ENCODE measurements at regions not wholly inside any gene's neighbourhood (a gene's known extent, or its start where the extent isn't known, plus 50 kb on each side); places are given as distances from the start of the nearest gene placed in this dataset.
"Not testable (repeated sequence)": the region's sequence is repeated elsewhere in the genome, so short reads cannot be mapped to it uniquely, and the experiment has no call there.

DNA sequence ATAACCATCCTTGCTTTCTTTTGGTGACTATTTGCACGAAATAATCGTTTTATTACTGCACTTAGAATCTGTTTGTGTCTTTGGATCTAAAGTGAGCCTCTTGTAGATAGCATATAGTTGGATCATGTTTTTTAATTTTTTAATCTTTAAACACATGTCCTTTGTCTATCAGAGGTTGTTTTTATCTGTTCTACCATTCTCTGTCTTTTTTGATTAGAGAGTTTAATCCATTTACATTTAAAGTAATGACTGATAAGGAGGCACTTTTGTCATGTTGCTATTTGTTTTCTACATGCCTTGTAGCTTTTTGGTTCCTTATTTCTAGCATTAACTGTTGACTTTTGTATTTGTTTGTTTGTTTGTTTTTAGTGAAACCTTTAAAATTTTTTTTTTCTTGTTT lies 506.2 kb upstream of the RGS6 start:
- TF ChIP-seq, protein P1, sequence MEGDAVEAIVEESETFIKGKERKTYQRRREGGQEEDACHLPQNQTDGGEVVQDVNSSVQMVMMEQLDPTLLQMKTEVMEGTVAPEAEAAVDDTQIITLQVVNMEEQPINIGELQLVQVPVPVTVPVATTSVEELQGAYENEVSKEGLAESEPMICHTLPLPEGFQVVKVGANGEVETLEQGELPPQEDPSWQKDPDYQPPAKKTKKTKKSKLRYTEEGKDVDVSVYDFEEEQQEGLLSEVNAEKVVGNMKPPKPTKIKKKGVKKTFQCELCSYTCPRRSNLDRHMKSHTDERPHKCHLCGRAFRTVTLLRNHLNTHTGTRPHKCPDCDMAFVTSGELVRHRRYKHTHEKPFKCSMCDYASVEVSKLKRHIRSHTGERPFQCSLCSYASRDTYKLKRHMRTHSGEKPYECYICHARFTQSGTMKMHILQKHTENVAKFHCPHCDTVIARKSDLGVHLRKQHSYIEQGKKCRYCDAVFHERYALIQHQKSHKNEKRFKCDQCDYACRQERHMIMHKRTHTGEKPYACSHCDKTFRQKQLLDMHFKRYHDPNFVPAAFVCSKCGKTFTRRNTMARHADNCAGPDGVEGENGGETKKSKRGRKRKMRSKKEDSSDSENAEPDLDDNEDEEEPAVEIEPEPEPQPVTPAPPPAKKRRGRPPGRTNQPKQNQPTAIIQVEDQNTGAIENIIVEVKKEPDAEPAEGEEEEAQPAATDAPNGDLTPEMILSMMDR (IDR thresholded peaks at IDR 0.05; ENCODE audit: insufficient read depth, low read depth, low read length, missing control alignments) = no peak
- no peak overlapping the region for H3K4me3 ChIP-seq (ENCODE audit: low read depth, low read length)
- no peak for DNase-seq (ENCODE audit: low read depth)

DNA sequence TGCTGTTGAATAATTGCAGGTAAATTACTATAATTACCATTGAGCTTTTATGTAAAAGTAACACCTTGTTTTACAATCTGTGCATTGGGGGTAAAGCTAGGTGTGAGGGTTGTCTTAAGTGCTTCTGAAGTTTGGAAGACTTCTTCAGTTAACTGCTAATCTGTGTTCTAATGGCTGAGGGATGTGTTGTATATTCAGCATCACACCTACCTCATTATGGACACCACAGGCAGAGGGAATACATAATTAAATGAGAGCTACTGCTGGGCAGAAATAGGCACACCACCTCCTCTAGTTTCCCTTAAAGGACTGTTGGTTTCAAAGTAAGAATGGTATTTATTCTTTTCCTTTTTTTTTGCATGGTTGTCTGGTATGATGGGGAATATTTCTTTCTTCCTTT lies 502.3 kb upstream of the RGS6 start:
- DNase-seq (ENCODE audit: low read depth) = no peak
- no peak overlapping the region for H3K4me3 ChIP-seq (ENCODE audit: low read depth, low read length)
- TF ChIP-seq, protein P1 (IDR thresholded peaks at IDR 0.05; ENCODE audit: insufficient read depth, low read depth, low read length, missing control alignments) = no peak

DNA sequence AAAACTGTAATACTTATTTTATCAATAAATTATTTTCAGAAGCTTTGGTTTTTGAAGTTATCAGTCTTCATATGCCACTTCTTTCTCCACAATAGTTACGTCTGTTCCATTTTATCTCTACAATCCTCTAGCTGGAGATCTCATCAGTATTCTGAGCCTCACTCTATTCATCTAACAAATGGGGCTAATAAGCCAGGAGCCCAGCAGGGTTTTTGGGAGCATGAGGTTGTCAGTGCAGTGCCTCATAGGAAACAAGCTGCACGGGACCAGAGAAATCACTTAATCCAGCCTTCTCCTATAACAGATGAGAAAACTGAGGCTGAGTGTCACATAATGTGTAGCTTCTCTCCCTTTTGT lies 501.9 kb upstream of the RGS6 start:
- DNase-seq (ENCODE audit: low read depth) = no peak
- TF ChIP-seq, protein P1 (IDR thresholded peaks at IDR 0.05; ENCODE audit: insufficient read depth, low read depth, low read length, missing control alignments) = no peak
- H3K4me3 ChIP-seq (ENCODE audit: low read depth, low read length) = peak overlapping the region; percentile 11; the same call in 1 of the 2 replicates

DNA sequence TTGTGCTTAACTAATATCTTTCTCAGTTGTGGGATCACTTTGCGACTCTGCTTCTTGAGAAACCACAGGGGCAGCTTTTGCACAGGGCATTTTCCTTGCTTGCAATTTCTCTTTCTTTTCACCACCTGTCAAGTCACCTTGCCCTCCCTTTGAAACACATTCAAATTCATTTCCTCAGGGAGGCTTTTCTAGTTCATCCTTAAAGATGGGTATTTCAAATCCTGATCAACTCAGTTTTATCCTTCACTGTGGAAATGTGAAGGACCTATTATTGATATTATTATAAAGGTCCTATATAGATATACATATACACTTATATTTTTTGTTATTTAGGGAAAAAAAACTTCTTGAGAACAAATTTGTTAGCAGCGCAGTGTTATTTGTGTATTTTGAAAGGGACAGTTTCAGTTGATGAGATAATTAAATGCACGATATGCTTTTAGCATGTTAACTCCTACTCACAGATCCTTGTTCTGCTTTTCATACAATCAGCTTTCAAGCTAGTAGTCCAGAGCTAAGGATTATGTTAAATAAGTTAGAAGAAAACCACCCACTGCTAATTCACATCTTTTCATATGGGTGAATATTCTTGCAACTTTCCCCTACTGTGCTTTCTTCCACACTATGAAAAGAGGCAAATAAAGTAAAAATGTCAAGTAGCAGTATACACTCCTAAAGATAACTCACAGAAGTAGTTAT lies 501.4 kb upstream of the RGS6 start:
- TF ChIP-seq, protein P1 (IDR thresholded peaks at IDR 0.05; ENCODE audit: insufficient read depth, low read depth, low read length, missing control alignments) = no peak
- peak; percentile 79 for DNase-seq (ENCODE audit: low read depth)
- no peak overlapping the region for H3K4me3 ChIP-seq (ENCODE audit: low read depth, low read length)

DNA sequence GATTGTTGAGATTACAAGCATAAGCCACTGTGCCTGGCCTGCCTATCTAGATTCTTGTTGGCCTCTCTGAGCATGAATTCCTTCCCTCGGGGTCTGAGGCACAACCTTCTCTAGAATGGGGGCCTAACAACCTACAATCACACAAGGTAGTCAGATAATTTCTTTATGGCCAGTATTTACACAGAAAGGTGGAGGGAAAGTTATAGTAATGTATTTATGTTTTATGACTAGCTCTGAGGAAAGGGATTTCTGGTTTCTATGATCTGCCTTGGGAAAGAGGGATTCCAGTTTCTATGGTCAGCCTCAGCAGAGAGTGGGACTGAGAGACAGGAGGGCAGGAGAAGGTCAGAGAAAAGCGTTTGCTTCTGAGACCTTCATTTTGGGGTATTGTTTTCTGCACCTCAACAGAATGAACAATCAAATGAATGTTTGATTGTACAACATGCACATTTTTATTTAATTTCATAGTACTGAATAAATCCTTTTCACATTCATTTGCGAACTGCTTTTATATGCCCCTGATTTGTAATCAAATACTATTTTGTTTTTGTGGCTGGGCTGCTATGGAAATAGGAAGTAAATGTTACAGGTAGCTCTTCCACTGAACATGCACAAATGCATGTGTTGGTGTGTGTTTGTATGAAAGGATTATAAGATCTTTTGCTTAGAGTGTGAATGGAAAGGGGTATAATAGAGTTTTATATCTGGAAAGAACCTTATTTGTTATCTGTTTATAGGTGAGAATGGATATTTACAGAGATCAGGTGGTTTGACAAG lies 499.7 kb upstream of the RGS6 start:
- TF ChIP-seq, protein P1 (IDR thresholded peaks at IDR 0.05; ENCODE audit: insufficient read depth, low read depth, low read length, missing control alignments) = no peak
- H3K4me3 ChIP-seq (ENCODE audit: low read depth, low read length) = no peak overlapping the region
- DNase-seq (ENCODE audit: low read depth) = no peak

DNA sequence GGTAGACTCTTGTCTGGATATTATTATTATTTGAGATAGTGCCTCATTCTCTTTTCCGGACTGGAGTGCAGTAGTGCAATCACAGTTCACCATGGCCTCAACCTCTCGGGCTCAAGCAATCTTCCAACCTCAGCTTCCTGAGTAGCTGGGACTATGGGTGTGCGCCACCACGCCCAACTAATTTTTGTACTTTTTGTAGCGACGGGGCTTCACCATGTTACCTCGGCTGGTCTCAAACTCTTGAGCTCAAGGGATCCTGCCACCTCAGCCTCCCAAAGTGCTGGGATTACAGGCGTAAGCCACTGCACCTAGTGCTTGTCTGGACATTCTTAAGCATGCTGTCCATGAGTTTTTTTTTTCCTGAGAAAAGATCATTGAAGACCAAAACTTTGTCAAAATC lies 498.9 kb upstream of the RGS6 start:
- DNase-seq (ENCODE audit: low read depth) = no peak
- TF ChIP-seq, protein P1 (IDR thresholded peaks at IDR 0.05; ENCODE audit: insufficient read depth, low read depth, low read length, missing control alignments) = no peak
- no peak overlapping the region for H3K4me3 ChIP-seq (ENCODE audit: low read depth, low read length)

DNA sequence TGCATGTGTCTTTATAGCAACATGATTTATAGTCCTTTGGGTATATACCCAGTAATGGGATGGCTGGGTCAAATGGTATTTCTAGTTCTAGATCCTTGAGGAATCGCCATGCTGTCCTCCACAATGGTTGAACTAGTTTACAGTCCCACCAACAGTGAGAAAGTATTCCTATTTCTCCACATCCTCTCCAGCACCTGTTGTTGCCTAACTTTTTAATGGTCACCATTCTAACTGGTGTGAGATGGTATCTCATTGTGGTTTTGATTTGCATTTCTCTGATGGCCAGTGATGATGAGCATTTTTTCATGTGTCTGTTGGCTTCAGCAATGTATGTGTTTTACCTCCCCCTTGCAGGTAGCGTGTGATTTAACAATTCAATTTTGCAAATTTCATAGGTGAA lies 496.6 kb upstream of the RGS6 start:
- not testable (repeated sequence) for H3K4me3 ChIP-seq (ENCODE audit: low read depth, low read length); DNase-seq (ENCODE audit: low read depth)
